HEK293 (cell line): ENCODE measurements at regions not wholly inside any gene's neighbourhood (a gene's known extent, or its start where the extent isn't known, plus 50 kb on each side); places are given as distances from the start of the nearest gene placed in this dataset.

Experiments used
- BCL11A ChIP-seq: fragments of 450-650 bp; formaldehyde crosslinking; IDR thresholded peaks from 2 replicates; pipeline ENCODE4 v1.5.1; 2016; ENCODE audit warnings: low read depth, missing biosample characterization, missing genetic modification characterization
- SP2 ChIP-seq: fragments of 450-650 bp; formaldehyde crosslinking; IDR thresholded peaks from 2 replicates; pipeline ENCODE4 v1.5.1; 2016; ENCODE audit warnings: missing biosample characterization, missing genetic modification characterization
- ZBTB1 ChIP-seq: fragments of 450-650 bp; formaldehyde crosslinking; IDR thresholded peaks from 2 replicates; pipeline ENCODE4 v1.5.1; 2016; ENCODE audit warnings: missing biosample characterization, missing genetic modification characterization
- ZNF140 ChIP-seq: fragments of 450-650 bp; formaldehyde crosslinking; IDR thresholded peaks from 2 replicates; pipeline ENCODE4 v1.5.1; 2016; ENCODE audit warnings: missing biosample characterization, missing genetic modification characterization
- ZNF16 ChIP-seq: fragments of 450-650 bp; formaldehyde crosslinking; IDR thresholded peaks from 2 replicates; pipeline ENCODE4 v1.5.1; 2016; ENCODE audit warnings: low read depth, missing biosample characterization, missing genetic modification characterization
- ZNF274 ChIP-seq, 2 experiments: fragments of 200-500 bp in 1 of 2; fragments of 450-650 bp in 1 of 2; sonication (Bioruptor generic) in 1 of 2; formaldehyde crosslinking in 1 of 2; IDR thresholded peaks; 2 replicates each; pipeline versions ENCODE4 v1.5.1 to v1.6.1; 2014 to 2016; ENCODE audit warnings: borderline replicate concordance in 1 of 2, inconsistent platforms in 1 of 2, low read length in 1 of 2, missing biosample characterization in 1 of 2, missing genetic modification characterization in 1 of 2
- ZNF416 ChIP-seq: fragments of 450-650 bp; formaldehyde crosslinking; IDR thresholded peaks from 2 replicates; pipeline ENCODE4 v1.5.1; 2016; ENCODE audit warnings: missing biosample characterization, missing genetic modification characterization
- TF ChIP-seq, protein P1 (sequence below): fragments of 450-650 bp; formaldehyde crosslinking; IDR thresholded peaks from 2 replicates; pipeline ENCODE4 v1.5.1; 2016; ENCODE audit warnings: missing biosample characterization, missing genetic modification characterization
- TF ChIP-seq, protein P2 (sequence below): fragments of 450-650 bp; formaldehyde crosslinking; IDR thresholded peaks from 2 replicates; pipeline ENCODE4 v1.5.1; 2016; ENCODE audit warnings: missing biosample characterization, missing genetic modification characterization

DNA sequence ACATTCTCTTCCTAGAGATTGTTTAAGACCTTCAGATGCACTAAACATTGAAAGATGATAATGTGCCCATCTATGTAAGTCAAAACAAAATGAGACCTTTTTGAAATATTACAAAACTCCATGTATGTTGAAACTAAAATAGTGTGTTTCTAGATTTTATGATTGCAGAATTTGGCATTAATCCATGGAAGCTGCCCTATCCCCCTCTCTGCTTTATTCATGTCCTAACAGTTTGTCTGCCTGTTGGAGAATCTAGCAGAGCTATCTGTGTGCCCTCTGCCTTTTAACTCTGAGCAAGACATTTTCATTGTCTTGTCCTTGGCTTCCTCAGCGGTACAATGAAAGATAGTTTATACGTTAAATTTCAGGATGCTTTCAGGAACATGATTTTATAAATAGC lies 105.5 kb downstream of the FAT3 start:
- TF ChIP-seq ZNF416 (tag by site-specific recombination) (no peak), ZNF16 (tag by site-specific recombination) (no peak), ZNF140 (tag by site-specific recombination) (no peak), BCL11A (no peak), ZNF274 (IDR thresholded peaks at IDR 0.05; ENCODE audit: low read length) (no peak), ZNF274 (tag by site-specific recombination; IDR thresholded peaks at IDR 0.05; ENCODE audit: borderline replicate concordance) (no peak), SP2 (tag by site-specific recombination) (no peak), ZBTB1 (tag by site-specific recombination) (no peak)
- TF ChIP-seq, protein P1, sequence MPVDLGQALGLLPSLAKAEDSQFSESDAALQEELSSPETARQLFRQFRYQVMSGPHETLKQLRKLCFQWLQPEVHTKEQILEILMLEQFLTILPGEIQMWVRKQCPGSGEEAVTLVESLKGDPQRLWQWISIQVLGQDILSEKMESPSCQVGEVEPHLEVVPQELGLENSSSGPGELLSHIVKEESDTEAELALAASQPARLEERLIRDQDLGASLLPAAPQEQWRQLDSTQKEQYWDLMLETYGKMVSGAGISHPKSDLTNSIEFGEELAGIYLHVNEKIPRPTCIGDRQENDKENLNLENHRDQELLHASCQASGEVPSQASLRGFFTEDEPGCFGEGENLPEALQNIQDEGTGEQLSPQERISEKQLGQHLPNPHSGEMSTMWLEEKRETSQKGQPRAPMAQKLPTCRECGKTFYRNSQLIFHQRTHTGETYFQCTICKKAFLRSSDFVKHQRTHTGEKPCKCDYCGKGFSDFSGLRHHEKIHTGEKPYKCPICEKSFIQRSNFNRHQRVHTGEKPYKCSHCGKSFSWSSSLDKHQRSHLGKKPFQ (tag by site-specific recombination), result no peak
- TF ChIP-seq, protein P2, sequence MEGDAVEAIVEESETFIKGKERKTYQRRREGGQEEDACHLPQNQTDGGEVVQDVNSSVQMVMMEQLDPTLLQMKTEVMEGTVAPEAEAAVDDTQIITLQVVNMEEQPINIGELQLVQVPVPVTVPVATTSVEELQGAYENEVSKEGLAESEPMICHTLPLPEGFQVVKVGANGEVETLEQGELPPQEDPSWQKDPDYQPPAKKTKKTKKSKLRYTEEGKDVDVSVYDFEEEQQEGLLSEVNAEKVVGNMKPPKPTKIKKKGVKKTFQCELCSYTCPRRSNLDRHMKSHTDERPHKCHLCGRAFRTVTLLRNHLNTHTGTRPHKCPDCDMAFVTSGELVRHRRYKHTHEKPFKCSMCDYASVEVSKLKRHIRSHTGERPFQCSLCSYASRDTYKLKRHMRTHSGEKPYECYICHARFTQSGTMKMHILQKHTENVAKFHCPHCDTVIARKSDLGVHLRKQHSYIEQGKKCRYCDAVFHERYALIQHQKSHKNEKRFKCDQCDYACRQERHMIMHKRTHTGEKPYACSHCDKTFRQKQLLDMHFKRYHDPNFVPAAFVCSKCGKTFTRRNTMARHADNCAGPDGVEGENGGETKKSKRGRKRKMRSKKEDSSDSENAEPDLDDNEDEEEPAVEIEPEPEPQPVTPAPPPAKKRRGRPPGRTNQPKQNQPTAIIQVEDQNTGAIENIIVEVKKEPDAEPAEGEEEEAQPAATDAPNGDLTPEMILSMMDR (tag by site-specific recombination), result no peak
